ENCODE measurements at regions not wholly inside any gene's neighbourhood (a gene's known extent, or its start where the extent isn't known, plus 50 kb on each side); places are given as distances from the start of the nearest gene placed in this dataset.

DNA sequence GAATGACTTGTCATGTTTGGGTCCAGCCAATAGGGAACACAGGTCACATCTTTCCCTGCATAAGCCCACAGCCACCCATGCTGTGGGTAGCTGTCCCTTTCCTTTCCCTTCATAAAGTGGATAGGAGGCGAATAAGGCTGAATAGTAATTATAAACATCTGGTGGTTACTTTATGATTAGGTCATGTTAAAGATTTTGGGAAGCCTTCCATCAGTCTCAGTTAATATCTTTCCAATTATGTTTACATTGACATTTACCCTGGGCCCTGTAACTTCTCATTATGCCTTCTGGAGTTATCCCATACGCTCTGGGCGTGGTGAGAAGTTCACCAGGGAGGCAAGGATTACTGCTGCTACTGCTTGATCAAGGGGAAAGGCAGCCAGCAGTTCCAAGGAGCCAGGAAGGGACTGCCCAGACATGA lies 197.2 kb downstream of the HLX start:
- no peak overlapping the region for H3K4me3 ChIP-seq (replicated peaks; ENCODE audit: low read depth, low read length)
- no peak for DNase-seq (ENCODE audit: low read depth)
- TF ChIP-seq, protein P1, sequence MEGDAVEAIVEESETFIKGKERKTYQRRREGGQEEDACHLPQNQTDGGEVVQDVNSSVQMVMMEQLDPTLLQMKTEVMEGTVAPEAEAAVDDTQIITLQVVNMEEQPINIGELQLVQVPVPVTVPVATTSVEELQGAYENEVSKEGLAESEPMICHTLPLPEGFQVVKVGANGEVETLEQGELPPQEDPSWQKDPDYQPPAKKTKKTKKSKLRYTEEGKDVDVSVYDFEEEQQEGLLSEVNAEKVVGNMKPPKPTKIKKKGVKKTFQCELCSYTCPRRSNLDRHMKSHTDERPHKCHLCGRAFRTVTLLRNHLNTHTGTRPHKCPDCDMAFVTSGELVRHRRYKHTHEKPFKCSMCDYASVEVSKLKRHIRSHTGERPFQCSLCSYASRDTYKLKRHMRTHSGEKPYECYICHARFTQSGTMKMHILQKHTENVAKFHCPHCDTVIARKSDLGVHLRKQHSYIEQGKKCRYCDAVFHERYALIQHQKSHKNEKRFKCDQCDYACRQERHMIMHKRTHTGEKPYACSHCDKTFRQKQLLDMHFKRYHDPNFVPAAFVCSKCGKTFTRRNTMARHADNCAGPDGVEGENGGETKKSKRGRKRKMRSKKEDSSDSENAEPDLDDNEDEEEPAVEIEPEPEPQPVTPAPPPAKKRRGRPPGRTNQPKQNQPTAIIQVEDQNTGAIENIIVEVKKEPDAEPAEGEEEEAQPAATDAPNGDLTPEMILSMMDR (IDR thresholded peaks at IDR 0.05; ENCODE audit: low read length, missing control alignments): no peak

GRCh38 chr1:221078260-221078965 lies 199.2 kb downstream of the HLX start:
- peak; percentile 23 for DNase-seq (ENCODE audit: low read depth)
- TF ChIP-seq, protein P1 (IDR thresholded peaks at IDR 0.05; ENCODE audit: low read length, missing control alignments): no peak
- no peak overlapping the region for H3K4me3 ChIP-seq (replicated peaks; ENCODE audit: low read depth, low read length)

DNA sequence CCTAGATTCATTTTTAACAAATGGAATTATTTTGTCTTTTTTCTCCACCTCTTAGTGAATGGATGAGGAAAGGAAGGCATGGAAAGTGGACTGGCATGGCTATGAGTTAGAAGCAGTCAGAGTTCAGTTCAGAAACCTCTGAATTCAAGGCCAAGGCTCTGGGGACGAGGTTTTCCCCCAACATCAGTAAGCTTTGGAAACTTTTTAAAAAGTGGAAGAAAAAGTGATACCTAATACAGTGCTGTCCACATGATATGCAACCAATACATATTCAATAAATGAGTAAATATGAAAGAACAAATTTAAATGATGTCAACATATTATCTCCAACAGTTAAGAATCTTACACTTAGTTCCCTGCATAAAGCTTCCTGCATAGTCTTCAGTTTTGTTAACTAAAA lies 204.7 kb downstream of the HLX start:
- no peak for DNase-seq (ENCODE audit: low read depth)
- TF ChIP-seq, protein P1 (IDR thresholded peaks at IDR 0.05; ENCODE audit: low read length, missing control alignments): no peak
- no peak overlapping the region for H3K4me3 ChIP-seq (replicated peaks; ENCODE audit: low read depth, low read length)

GRCh38 chr1:221084681-221085080 lies 205.4 kb downstream of the HLX start:
- no peak overlapping the region for H3K4me3 ChIP-seq (replicated peaks; ENCODE audit: low read depth, low read length)
- TF ChIP-seq, protein P1 (IDR thresholded peaks at IDR 0.05; ENCODE audit: low read length, missing control alignments): no peak
- DNase-seq (ENCODE audit: low read depth): no peak

GRCh38 chr1:221085701-221086375 lies 206.6 kb downstream of the HLX start:
- H3K4me3 ChIP-seq (replicated peaks; ENCODE audit: low read depth, low read length): no peak overlapping the region
- TF ChIP-seq, protein P1 (IDR thresholded peaks at IDR 0.05; ENCODE audit: low read length, missing control alignments): no peak
- peak; percentile 11 for DNase-seq (ENCODE audit: low read depth)

DNA sequence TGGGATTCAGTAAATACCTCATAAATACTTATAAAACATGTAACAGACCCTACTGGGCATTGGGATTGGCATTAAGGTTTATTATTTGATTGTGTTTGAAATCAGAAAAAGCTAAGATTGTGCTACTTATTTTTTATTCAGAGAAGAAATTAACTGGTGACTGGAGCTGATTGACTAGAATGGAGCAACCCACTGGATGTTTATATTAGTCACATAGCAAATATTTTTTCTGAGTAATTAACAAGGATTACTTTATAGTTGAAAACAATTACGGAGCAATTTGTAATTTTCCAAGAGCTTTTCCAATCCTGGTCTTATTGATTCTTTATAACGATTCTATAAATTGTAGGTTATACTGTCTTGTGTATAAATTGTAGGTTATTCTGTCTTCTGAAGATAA lies 208.7 kb downstream of the HLX start:
- TF ChIP-seq, protein P1 (IDR thresholded peaks at IDR 0.05; ENCODE audit: low read length, missing control alignments): no peak
- no peak overlapping the region for H3K4me3 ChIP-seq (replicated peaks; ENCODE audit: low read depth, low read length)
- DNase-seq (ENCODE audit: low read depth): peak; percentile 17

All from fibroblast of pulmonary artery (primary cell).